Endothelial cell of umbilical vein (primary cell): ENCODE measurements at regions not wholly inside any gene's neighbourhood (a gene's known extent, or its start where the extent isn't known, plus 50 kb on each side); places are given as distances from the start of the nearest gene placed in this dataset.

Experiments used
- BruUV-seq: library from RNA; stranded (reverse); fragments of 400-500 nt; replicated peaks from 2 replicates; lab custom pipeline; 2021; lab: Mats Ljungman, UMichigan
- CTCF ChIA-PET: fragments of 300-600, 350-600 bp; sonication (Branson Sonifier 250); formaldehyde crosslinking; loops from one replicate; lab custom pipeline; 2021; ENCODE audit warnings: antibody characterized with exemption, inconsistent platforms; lab: Charles Lee
- POLR2A ChIA-PET: fragments of 300-600, 350-600 bp; sonication (Branson Sonifier 250); formaldehyde crosslinking; loops from one replicate; lab custom pipeline; 2021; ENCODE audit warnings: antibody characterized with exemption, inconsistent platforms; lab: Charles Lee
- DNase-seq: peaks from one replicate; pipeline ENCODE4 v3.0.0-alpha.2; 2011; ENCODE audit warnings: low read depth, low spot score
- FAIRE-seq: peaks from 2 replicates; lab custom pipeline; 2011; peaks lifted over from hg19 to GRCh38; lab: Jason Lieb, UNC
- H2AFZ ChIP-seq: 2 replicates; pipeline ENCODE4 v1.6.0; 2012; ENCODE audit warnings: low read depth, low read length, control low read depth, inconsistent platforms
- H3K27ac ChIP-seq: 2 replicates; pipeline ENCODE4 v1.5.1; 2011; ENCODE audit warnings: low read depth, mild to moderate bottlenecking, control low read depth, low read length, moderate library complexity; ENCODE audit not compliant: insufficient read depth
- H3K27me3 ChIP-seq, 2 experiments: 2 replicates each; pipeline versions ENCODE4 v1.6.0 to v1.6.1; 2011; ENCODE audit warnings: low read length in 2 of 2, mixed read lengths in 1 of 2; ENCODE audit not compliant: control insufficient read depth in 2 of 2, insufficient read depth in 2 of 2
- H3K36me3 ChIP-seq, 2 experiments: 2 replicates in 1 of 2; 3 replicates in 1 of 2; pipeline ENCODE4 v1.5.1; 2011; ENCODE audit warnings: low read length in 2 of 2, mild to moderate bottlenecking in 1 of 2, moderate library complexity in 1 of 2; ENCODE audit not compliant: control insufficient read depth in 2 of 2, insufficient read depth in 2 of 2; ENCODE audit errors: extremely low read depth in 1 of 2
- H3K4me1 ChIP-seq: 3 replicates; pipeline ENCODE4 v1.5.1; 2011; ENCODE audit warnings: mild to moderate bottlenecking, low read length; ENCODE audit not compliant: control insufficient read depth, insufficient read depth; ENCODE audit errors: extremely low read depth
- H3K4me2 ChIP-seq: 2 replicates; pipeline ENCODE4 v1.6.1; 2011; ENCODE audit warnings: low read length, control low read depth, mixed read lengths; ENCODE audit not compliant: insufficient read depth
- H3K4me3 ChIP-seq, 3 experiments: fragments of 200-600 bp in 1 of 3; sonication (generic), shearing (Covaris generic) in 1 of 3; replicated peaks in 1 of 3; 2 replicates each; pipeline ENCODE4 v1.5.1; 2011 to 2016; ENCODE audit warnings: control low read depth in 3 of 3, low read length in 3 of 3, mild to moderate bottlenecking in 2 of 3, inconsistent platforms in 1 of 3, low read depth in 1 of 3, moderate library complexity in 1 of 3; ENCODE audit not compliant: insufficient read depth in 1 of 3
- H3K79me2 ChIP-seq: 2 replicates; pipeline ENCODE4 v1.6.0; 2012; ENCODE audit warnings: low read length, inconsistent platforms; ENCODE audit not compliant: control insufficient read depth, insufficient read depth
- H3K9ac ChIP-seq: replicated peaks from 2 replicates; pipeline ENCODE3; 2011; ENCODE audit warnings: low read length, control low read depth; ENCODE audit not compliant: insufficient read depth; ENCODE audit errors: extremely low read depth
- H3K9me1 ChIP-seq: replicated peaks from 3 replicates; pipeline ENCODE4 v1.6.0; 2011; ENCODE audit warnings: mild to moderate bottlenecking, low read length; ENCODE audit not compliant: control insufficient read depth, insufficient read depth; ENCODE audit errors: extremely low read depth
- H3K9me3 ChIP-seq: replicated peaks from 2 replicates; pipeline ENCODE4 v1.5.1; 2012; ENCODE audit warnings: low read length, inconsistent platforms; ENCODE audit not compliant: control insufficient read depth, insufficient read depth
- H4K20me1 ChIP-seq: replicated peaks from 2 replicates; pipeline ENCODE3; 2011; ENCODE audit warnings: mild to moderate bottlenecking, low read length; ENCODE audit not compliant: control insufficient read depth, insufficient read depth; ENCODE audit errors: extremely low read depth
- CTCF ChIP-seq, 2 donors: IDR thresholded peaks; 1 replicate in 1 of 2; 2 replicates in 1 of 2; pipeline ENCODE4 v1.5.1; 2011; ENCODE audit warnings: low read length in 2 of 2, mild to moderate bottlenecking in 2 of 2, moderate library complexity in 2 of 2, control low read depth in 1 of 2, inconsistent platforms in 1 of 2, low read depth in 1 of 2; ENCODE audit not compliant: insufficient read depth in 1 of 2; ENCODE audit errors: extremely low read depth in 1 of 2
- EZH2 ChIP-seq: IDR thresholded peaks from 2 replicates; pipeline ENCODE4 v1.6.1; 2012; ENCODE audit warnings: borderline replicate concordance, low read depth, mild to moderate bottlenecking, moderate library complexity, low read length, inconsistent platforms; ENCODE audit not compliant: severe bottlenecking
- MYC ChIP-seq: IDR thresholded peaks from one replicate; pipeline ENCODE4 v1.6.1; 2011; ENCODE audit warnings: mild to moderate bottlenecking, low read depth, low read length
- POLR2A ChIP-seq: IDR thresholded peaks from 2 replicates; pipeline ENCODE4 v1.6.1; 2012; ENCODE audit warnings: low read depth, mild to moderate bottlenecking, control low read depth, low read length
- dilution Hi-C: fragments of 300-500 bp; cut with MboI; formaldehyde crosslinking; loops from one replicate; pipeline ENCODE4 v1.15.0; 2019; ENCODE audit warnings: low sequenced_read_pairs; ENCODE audit not compliant: extremely low pct_ligation_motif_present
- intact Hi-C: fragments of 100-400 bp; cut with micrococcal nuclease; formaldehyde crosslinking; loops from one replicate; pipeline ENCODE4 v1.10.0; 2022

GRCh38 chr17:68777243-68777855, 176.2 kb upstream of the FAM20A start:
- BruUV-seq: no TSS peak
- H2AFZ ChIP-seq: peak overlapping the region; percentile 82
- POLR2A ChIA-PET: no interaction called here
- intact Hi-C loops: loop anchor here (1.0 to 10.0 kb wide), 8 partner anchors 17 to 617 kb away; partner anchors contain the start of gene ABCA5
- DNase-seq (peak; percentile 90), FAIRE-seq (peak; percentile 79)
- H3K27ac ChIP-seq: peak overlapping the region; percentile 44
- no peak overlapping the region for H3K4me3 ChIP-seq
- TF ChIP-seq CTCF (IDR thresholded peaks at IDR 0.05; ENCODE audit: extremely low read depth in 1 of 2, insufficient read depth in 1 of 2, low read depth in 1 of 2, low read length in 2 of 2) (peak; percentile 63), EZH2 (no peak)
- no peaks in the 10 kb centered on the region for H3K9me1 ChIP-seq
- peaks cover 36% of the 10 kb centered on the region for H3K4me1 ChIP-seq
- no peaks in the 10 kb centered on the region for H4K20me1 ChIP-seq
- H3K79me2 ChIP-seq: no peaks in the 10 kb centered on the region
- dilution Hi-C loops: no loop called here
- H3K36me3 ChIP-seq: no peaks in the 10 kb centered on the region
- H3K9me3 ChIP-seq: no peaks in the 10 kb centered on the region
- CTCF ChIA-PET: interaction anchor here (0.7 to 4.7 kb wide), 17 partner anchors 11 to 471 kb away, joined by 3 to 40 read pairs (median 7); no protein-coding TSS in a partner anchor
- H3K4me2 ChIP-seq: peak overlapping the region; percentile 70
- peak overlapping the region; percentile 24 for H3K9ac ChIP-seq
- no peaks in the 10 kb centered on the region for H3K27me3 ChIP-seq

GRCh38 chr17:68776451-68776850, 175.3 kb upstream of the FAM20A start:
- dilution Hi-C loops (no loop called here), intact Hi-C loops (loop anchor here (5.0 to 10.0 kb wide), 2 partner anchors 551 to 618 kb away; partner anchors contain the start of gene ABCA5)
- H3K36me3 ChIP-seq: no peaks in the 10 kb centered on the region
- ChIA-PET CTCF (interaction anchor here (0.7 to 4.7 kb wide), 13 partner anchors 17 to 472 kb away, joined by 3 to 40 read pairs (median 5); no protein-coding TSS in a partner anchor), POLR2A (no interaction called here)
- no peaks in the 10 kb centered on the region for H3K79me2 ChIP-seq
- TF ChIP-seq MYC (no peak), POLR2A (no peak)
- no peaks in the 10 kb centered on the region for H3K9me1 ChIP-seq
- peak overlapping the region; percentile 24 for H2AFZ ChIP-seq
- H3K4me2 ChIP-seq: no peak overlapping the region
- H3K27me3 ChIP-seq: no peaks in the 10 kb centered on the region
- BruUV-seq: no TSS peak
- DNase-seq (no peak), FAIRE-seq (no peak)
- H3K4me3 ChIP-seq: no peak overlapping the region
- peaks cover 39% of the 10 kb centered on the region for H3K4me1 ChIP-seq
- no peak overlapping the region for H3K27ac ChIP-seq
- no peaks in the 10 kb centered on the region for H4K20me1 ChIP-seq
- H3K9me3 ChIP-seq: no peaks in the 10 kb centered on the region
- no peak overlapping the region for H3K9ac ChIP-seq
